Hematopoietic multipotent progenitor cell treated with erythropoietin and hydrocortisone succinate and interleukin-3 and kit ligand, for 4 days (in vitro differentiated cells): ENCODE measurements at regions not wholly inside any gene's neighbourhood (a gene's known extent, or its start where the extent isn't known, plus 50 kb on each side); places are given as distances from the start of the nearest gene placed in this dataset.
A peak's percentile ranks its signal among the peaks of the same experiment; 100 is the strongest.

ENCODE experiments used
- DNase-seq: peaks from one replicate; pipeline ENCODE4 v3.0.0-alpha.2; 2015

DNA sequence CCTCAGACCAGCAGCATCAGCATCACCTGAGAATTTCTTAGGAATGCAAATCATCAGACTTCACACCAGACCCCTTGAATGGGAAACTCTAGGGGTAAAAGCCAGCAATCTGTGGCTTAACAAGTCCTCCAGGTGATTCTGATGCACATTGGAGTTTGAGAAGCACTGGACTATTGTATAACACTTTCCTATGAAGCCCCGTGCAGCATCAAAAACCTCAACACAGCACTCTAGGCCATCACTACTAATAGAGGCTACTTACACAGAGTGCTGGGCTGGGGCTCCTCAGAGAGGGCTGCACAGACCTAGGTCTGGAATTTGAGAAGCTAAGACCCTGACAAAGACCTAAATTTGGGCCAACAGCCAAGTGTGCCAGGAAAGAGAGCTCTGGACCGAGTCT, 95.7 kb upstream of the ARAP3 start:
- DNase-seq = no peak

GRCh38 chr5:141777130-141777529, 95.1 kb upstream of the ARAP3 start:
- no peak for DNase-seq

- no peak for DNase-seq
Observed at GRCh38 chr5:141773779-141774562, 91.9 kb upstream of the ARAP3 start.

- no peak for DNase-seq
Observed at GRCh38 chr5:141772281-141772680, 90.3 kb upstream of the ARAP3 start.

- no peak for DNase-seq
Observed at GRCh38 chr5:141771562-141771961, 89.5 kb upstream of the ARAP3 start.

GRCh38 chr5:141771031-141771430, 89.0 kb upstream of the ARAP3 start:
- no peak for DNase-seq

DNA sequence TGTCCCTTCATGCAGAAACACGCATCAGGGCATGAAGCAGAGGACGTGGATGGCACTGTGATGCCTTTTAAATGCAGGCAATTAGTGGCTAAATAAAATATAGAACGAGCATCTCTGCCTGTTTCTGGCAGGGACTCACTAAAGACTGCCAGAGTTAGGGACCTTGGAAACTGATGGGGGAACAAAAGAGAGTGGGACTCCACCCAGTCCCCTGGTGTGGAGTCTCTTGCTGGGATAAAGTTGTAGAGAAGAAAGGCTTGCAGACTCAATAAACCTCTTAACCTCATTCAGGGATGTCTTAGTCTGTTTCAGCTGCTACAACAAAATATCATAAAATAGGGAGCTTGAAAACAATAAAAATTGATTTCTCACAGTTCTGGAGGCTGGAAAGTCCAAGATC, 87.6 kb upstream of the ARAP3 start:
- DNase-seq = no peak

GRCh38 chr5:141767671-141768070, 85.6 kb upstream of the ARAP3 start:
- no peak for DNase-seq

- no peak for DNase-seq
Observed at GRCh38 chr5:141765896-141766551, 84.0 kb upstream of the ARAP3 start.

- DNase-seq = no peak
Observed at GRCh38 chr5:141763541-141763940, 81.5 kb upstream of the ARAP3 start.

DNA sequence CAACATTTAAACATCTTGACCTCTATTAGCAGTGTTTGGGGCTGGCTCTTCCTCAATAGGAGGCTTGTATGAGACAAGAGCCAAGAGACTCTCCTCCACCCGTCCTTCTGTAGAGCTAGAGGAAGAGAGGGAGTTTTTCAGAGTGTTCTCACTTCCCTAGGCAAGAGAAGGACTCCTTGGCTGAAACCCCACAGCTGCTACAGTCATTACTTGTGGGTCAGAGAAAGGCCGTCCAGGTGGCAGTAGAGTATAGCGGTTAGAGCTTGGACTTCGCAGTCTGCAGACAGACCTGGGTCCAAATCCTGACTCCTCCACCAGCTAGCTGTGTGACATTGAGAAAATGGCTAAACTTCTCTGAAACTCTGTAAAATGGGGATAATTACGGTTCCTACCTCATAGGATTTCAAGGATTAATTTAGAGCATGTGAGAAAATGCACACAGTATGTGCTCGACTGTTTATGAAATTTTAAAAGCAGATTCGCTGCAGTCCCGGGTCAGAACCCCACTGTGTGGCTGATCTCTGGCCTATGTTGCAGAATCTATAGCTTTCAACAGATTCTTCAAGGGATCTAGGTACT, 80.8 kb upstream of the ARAP3 start:
- no peak for DNase-seq

- DNase-seq = no peak
Observed at GRCh38 chr5:141762316-141762715, 80.3 kb upstream of the ARAP3 start.

DNA sequence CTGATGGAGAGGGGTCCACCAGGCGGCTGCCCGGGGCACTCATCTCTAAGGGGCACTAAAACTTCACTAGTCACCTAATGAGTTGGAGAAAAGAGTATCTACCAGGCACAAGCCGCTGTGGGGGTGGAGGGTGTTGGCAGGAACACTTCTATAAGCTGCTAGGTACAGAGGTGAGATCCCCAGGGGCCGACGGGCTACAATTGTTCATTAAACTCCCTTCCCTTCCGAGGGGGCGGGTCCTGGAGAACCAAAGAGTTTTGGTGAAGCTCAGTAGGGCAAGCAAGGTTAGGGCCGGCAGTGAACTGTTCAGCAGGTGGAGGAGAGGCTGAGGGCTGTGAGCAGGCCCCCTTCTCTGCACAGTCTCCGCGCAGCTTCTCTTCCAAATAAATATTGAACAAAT, 78.7 kb upstream of the ARAP3 start:
- DNase-seq = no peak

DNA sequence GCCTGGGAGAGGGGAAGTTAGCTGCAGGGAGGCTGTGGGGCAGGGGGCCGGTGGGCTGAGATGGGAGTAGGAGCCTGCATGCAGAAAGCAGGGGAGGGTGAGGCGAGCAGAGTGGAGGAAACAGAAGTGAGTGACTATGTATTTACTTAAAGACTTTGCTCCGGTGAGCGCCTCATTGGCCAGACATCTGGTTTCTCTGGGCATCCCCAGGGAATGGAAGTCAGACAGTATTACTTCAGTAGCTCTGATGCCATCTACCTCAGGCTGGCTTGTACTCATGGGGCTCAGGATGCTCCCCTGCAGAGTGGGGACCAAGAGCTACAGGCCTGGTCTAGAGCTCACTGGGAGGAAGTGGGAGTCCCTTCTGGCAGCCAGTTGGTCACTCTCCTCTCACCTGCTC, 78.2 kb upstream of the ARAP3 start:
- DNase-seq = no peak

- no peak for DNase-seq
Observed at GRCh38 chr5:141758310-141758998, 76.4 kb upstream of the ARAP3 start.

DNA sequence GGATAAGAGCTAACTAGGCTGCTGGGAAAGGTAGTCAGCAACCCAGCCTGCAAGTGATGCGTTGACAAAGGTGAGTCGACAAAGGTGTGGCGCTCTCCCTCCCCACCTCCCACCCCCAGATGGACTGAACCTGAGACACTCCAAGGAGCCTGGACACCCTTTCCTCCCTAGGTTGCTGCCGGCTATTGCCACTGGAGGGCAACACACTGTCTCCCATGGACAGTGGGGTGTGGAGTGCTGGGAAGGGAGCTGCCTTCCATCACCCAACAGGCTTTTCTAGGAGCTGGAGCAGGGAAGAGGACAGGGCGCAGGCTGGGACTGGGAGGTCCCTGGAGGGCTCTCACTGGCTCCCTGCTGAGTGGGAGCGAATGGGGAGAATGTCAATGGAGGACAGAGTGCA, 75.4 kb upstream of the ARAP3 start:
- DNase-seq = peak; percentile 25

DNA sequence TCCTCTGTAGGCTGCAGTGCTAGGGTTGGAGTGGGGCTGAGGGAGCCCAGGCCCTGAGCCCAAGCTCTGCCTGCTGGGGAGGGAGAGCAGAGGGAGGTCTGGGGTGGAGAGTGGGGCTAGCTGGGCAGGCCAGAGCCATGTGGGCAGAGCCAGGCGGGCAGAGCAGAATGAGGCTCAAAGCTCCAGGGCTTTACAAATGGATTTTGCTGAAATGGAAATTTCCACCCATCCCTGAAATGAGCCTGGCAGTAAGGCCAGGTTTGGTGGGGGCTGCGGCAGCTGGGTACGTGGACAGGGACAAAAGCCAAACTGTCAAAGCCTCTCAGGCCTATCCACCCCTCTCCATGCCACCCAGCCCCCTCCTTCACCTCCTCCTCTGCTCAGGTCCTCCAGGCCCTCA, 74.2 kb upstream of the ARAP3 start:
- no peak for DNase-seq

DNA sequence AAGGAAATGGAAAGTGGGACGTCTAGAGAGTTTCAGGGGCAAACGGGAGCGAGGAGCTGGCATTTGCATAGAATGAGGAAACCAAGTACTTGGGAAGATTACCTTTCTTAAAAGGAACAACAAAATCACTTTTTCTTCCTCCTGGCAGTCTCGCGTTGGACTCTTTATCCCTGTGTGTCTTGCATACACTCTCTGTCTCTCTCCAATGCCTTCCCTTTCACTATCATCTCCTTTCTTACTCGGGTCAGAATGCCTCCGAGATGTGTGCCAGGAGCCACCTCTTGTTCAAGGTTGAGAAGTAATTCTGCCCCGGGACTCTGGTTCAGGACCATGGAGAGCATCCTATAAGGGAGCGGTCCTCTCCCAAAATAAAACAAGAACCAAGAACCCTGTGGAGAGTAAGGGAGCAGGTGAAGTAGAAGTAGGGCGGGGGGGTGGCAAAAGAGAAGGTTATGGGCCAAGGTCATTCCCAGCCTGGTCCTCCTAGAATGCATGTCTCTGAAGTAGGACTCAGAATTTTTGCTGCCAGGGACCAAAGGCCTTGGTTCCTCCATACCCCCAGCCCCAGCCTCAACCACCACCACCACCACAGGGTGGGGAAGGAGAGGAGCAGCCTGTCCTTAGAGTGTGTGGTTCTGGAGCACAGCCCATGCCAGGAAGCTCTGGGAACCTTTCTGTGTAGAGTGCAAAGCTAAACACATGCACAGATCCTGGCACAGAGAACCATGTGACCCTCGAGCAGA, 72.1 kb upstream of the ARAP3 start:
- peak; percentile 75 for DNase-seq

- DNase-seq = no peak
Observed at GRCh38 chr5:141753143-141753970, 71.3 kb upstream of the ARAP3 start.

- peak; percentile 12 for DNase-seq
Observed at GRCh38 chr5:141747152-141748141, 65.4 kb upstream of the ARAP3 start.

DNA sequence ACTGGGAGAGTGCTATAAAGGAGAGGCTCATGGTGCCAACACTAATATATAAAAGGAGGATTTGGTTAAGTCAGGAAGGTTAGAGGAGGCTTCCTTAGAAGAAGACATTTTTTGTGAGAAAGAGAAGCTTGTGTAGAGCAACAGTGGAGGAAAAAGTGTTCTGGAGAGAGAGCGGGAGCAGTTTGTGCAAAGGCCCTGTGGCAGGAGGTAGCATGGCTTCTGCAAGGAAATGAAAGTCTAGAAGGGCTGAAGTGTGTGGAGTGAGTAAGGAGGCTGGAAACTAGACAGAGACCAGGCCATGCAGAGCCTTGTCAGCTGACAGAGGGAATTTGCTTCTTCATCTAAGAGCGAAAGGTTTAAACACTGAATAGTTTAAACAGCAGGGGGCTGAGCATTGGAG, 64.4 kb upstream of the ARAP3 start:
- no peak for DNase-seq
